ENCODE measurements at regions not wholly inside any gene's neighbourhood (a gene's known extent, or its start where the extent isn't known, plus 50 kb on each side); places are given as distances from the start of the nearest gene placed in this dataset.

GRCh38 chr4:176433983-176434382, 114.2 kb downstream of the SPCS3 start:
- no peak for DNase-seq (ENCODE audit: low spot score)
- TF ChIP-seq, protein P1, sequence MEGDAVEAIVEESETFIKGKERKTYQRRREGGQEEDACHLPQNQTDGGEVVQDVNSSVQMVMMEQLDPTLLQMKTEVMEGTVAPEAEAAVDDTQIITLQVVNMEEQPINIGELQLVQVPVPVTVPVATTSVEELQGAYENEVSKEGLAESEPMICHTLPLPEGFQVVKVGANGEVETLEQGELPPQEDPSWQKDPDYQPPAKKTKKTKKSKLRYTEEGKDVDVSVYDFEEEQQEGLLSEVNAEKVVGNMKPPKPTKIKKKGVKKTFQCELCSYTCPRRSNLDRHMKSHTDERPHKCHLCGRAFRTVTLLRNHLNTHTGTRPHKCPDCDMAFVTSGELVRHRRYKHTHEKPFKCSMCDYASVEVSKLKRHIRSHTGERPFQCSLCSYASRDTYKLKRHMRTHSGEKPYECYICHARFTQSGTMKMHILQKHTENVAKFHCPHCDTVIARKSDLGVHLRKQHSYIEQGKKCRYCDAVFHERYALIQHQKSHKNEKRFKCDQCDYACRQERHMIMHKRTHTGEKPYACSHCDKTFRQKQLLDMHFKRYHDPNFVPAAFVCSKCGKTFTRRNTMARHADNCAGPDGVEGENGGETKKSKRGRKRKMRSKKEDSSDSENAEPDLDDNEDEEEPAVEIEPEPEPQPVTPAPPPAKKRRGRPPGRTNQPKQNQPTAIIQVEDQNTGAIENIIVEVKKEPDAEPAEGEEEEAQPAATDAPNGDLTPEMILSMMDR (IDR thresholded peaks at IDR 0.05; ENCODE audit: extremely low read depth, missing control alignments), result no peak

DNA sequence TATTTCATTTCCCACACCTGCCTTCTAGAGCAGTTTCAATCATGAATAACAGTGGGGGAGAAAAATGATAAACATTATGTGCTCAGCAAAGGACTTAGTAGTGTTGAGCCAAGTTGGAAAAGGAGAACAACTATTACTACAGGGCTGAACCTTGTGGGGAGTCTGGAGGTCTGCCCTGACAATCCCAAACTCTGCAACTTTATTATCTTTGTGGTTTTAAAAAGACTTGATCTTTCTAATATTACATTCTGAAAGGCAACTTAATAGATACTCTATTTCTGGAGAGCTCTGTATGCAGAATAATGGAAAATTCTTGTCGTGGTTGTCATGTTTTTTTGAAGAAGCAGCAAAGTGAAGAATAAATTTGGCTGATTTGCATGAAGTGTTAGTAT, 116.1 kb downstream of the SPCS3 start:
- DNase-seq (ENCODE audit: low spot score), result no peak
- TF ChIP-seq, protein P1 (IDR thresholded peaks at IDR 0.05; ENCODE audit: extremely low read depth, missing control alignments), result no peak

DNA sequence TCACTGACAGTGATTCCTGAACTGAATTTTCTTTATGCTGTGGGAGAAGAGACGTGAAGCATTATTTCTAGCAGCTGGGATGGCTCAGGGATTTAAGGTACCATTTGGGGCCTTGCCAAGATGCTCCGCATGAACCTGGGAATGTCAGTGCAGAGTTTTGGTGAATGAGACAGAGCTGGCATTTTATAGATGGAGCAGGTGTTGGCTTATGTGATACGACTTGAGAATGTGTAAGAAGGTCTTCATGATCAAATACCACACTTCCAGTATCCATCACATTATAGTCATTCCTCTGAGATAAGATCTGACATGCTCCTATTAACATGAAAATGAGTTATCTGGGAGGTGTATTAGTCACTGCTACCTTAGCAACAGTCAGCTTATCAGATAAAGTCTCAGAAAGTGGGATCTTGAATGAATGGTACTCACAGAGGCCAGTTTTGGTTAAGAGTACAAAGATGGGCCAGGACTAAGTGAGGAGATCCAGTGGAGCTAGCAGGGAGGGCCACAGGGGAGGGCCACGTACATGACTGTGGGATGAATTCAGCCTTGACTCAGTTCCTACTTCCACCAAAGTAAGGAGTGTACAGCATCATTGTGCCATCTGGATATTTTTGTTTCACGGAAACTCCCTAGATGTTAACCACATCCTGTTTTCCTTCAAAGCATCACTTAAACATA, 116.7 kb downstream of the SPCS3 start:
- DNase-seq (ENCODE audit: low spot score), result no peak
- TF ChIP-seq, protein P1 (IDR thresholded peaks at IDR 0.05; ENCODE audit: extremely low read depth, missing control alignments), result no peak

GRCh38 chr4:176437756-176438155, 118.0 kb downstream of the SPCS3 start:
- TF ChIP-seq, protein P1 (IDR thresholded peaks at IDR 0.05; ENCODE audit: extremely low read depth, missing control alignments), result no peak
- no peak for DNase-seq (ENCODE audit: low spot score)

- no peak for DNase-seq (ENCODE audit: low spot score)
- TF ChIP-seq, protein P1 (IDR thresholded peaks at IDR 0.05; ENCODE audit: extremely low read depth, missing control alignments), result no peak
Observed at GRCh38 chr4:176438401-176438800, 118.6 kb downstream of the SPCS3 start.

DNA sequence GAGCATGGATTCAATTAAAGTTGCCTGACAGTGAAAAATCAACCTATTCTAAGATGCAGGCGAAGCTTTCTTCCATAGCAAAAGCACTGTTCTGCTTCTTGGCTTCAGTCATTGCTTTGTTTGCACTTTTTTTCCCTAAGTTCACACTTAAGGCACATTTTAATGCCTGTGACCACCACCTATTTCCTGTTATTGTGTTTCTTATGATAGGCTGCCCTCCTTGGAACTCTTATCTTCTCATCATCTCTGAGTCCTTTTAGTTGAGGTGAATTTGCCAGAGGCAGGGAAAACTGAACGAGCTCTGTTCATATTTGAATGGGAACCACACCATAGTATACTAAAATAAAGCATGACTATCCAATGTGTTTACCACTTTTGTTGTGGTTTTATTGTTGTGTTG, 119.8 kb downstream of the SPCS3 start:
- no peak for DNase-seq (ENCODE audit: low spot score)
- TF ChIP-seq, protein P1 (IDR thresholded peaks at IDR 0.05; ENCODE audit: extremely low read depth, missing control alignments), result no peak

GRCh38 chr4:176440698-176441097, 120.9 kb downstream of the SPCS3 start:
- TF ChIP-seq, protein P1 (IDR thresholded peaks at IDR 0.05; ENCODE audit: extremely low read depth, missing control alignments), result no peak
- no peak for DNase-seq (ENCODE audit: low spot score)

Measured in GM20000 (cell line).